ACHN (cell line): ENCODE measurements at regions not wholly inside any gene's neighbourhood (a gene's known extent, or its start where the extent isn't known, plus 50 kb on each side); places are given as distances from the start of the nearest gene placed in this dataset.

ENCODE experiments used
- DNase-seq: peaks from one replicate; pipeline ENCODE4 v3.0.0-alpha.2; 2015
- in situ Hi-C: cut with HindIII; loops from 2 replicates; pipeline ENCODE4 v1.10.0; 2017; ENCODE audit warnings: low sequenced_read_pairs, low pct_ligation_motif_present, low pct_unique_long_range_greater_than_20kb

GRCh38 chr17:79464318-79465010 is 146.4 kb downstream of the RBFOX3 start:
- in situ Hi-C loops, result no loop called here
- DNase-seq, result no peak

GRCh38 chr17:79463421-79464317 is 147.2 kb downstream of the RBFOX3 start:
- in situ Hi-C loops, result no loop called here
- no peak for DNase-seq

- peak; percentile 12 for DNase-seq
- in situ Hi-C loops, result no loop called here
Observed at GRCh38 chr17:79461041-79461440, 149.8 kb downstream of the RBFOX3 start.

- in situ Hi-C loops, result no loop called here
- no peak for DNase-seq
Observed at GRCh38 chr17:79459846-79460245, 151.0 kb downstream of the RBFOX3 start.

GRCh38 chr17:79459003-79459655 is 151.7 kb downstream of the RBFOX3 start:
- in situ Hi-C loops, result no loop called here
- DNase-seq, result no peak

GRCh38 chr17:79458356-79458755 is 152.5 kb downstream of the RBFOX3 start:
- in situ Hi-C loops, result no loop called here

GRCh38 chr17:79457889-79458288 is 153.0 kb downstream of the RBFOX3 start:
- DNase-seq, result no peak
- in situ Hi-C loops, result no loop called here

More at GRCh38 chr17:79458356-79458755, 152.5 kb downstream of the RBFOX3 start:
- no peak for DNase-seq

GRCh38 chr17:79457376-79457775 is 153.5 kb downstream of the RBFOX3 start:
- DNase-seq, result no peak
- in situ Hi-C loops, result no loop called here

GRCh38 chr17:79455636-79456035 is 155.2 kb downstream of the RBFOX3 start:
- no peak for DNase-seq
- in situ Hi-C loops, result no loop called here

- in situ Hi-C loops, result no loop called here
- DNase-seq, result no peak
Observed at GRCh38 chr17:79454826-79455225, 156.0 kb downstream of the RBFOX3 start.

GRCh38 chr17:79453481-79453880 is 157.4 kb downstream of the RBFOX3 start:
- no peak for DNase-seq
- in situ Hi-C loops, result no loop called here

GRCh38 chr17:79452706-79453105 is 158.1 kb downstream of the RBFOX3 start:
- in situ Hi-C loops, result no loop called here

GRCh38 chr17:79451167-79451566 is 159.7 kb downstream of the RBFOX3 start:
- in situ Hi-C loops, result no loop called here
- DNase-seq, result no peak

More at GRCh38 chr17:79452706-79453105, 158.1 kb downstream of the RBFOX3 start:
- DNase-seq, result no peak

GRCh38 chr17:79446399-79447009 is 164.3 kb downstream of the RBFOX3 start:
- DNase-seq, result no peak
- in situ Hi-C loops, result no loop called here

GRCh38 chr17:79444198-79444597 is 166.7 kb downstream of the RBFOX3 start:
- in situ Hi-C loops, result no loop called here
- no peak for DNase-seq

- DNase-seq, result no peak
- in situ Hi-C loops, result no loop called here
Observed at GRCh38 chr17:79443026-79443425, 167.8 kb downstream of the RBFOX3 start.

GRCh38 chr17:79441356-79442160 is 169.3 kb downstream of the RBFOX3 start:
- in situ Hi-C loops, result no loop called here

GRCh38 chr17:79440251-79440650 is 170.6 kb downstream of the RBFOX3 start:
- in situ Hi-C loops, result no loop called here
- DNase-seq, result no peak

More at GRCh38 chr17:79441356-79442160, 169.3 kb downstream of the RBFOX3 start:
- no peak for DNase-seq
